ENCODE measurements at regions not wholly inside any gene's neighbourhood (a gene's known extent, or its start where the extent isn't known, plus 50 kb on each side); places are given as distances from the start of the nearest gene placed in this dataset.

GRCh38 chr10:31148951-31149350 is 117.3 kb upstream of the ZNF438 start:
- Mint-ChIP-seq H3K9me3 (ENCODE audit: low read depth) (peaks cover 2% of the 10 kb centered on the region), H3K27me3 (ENCODE audit: low read depth) (no peaks in the 10 kb centered on the region), H3K27ac (ENCODE audit: unreplicated experiment) (no peak overlapping the region), H3K36me3 (ENCODE audit: low read depth) (peaks cover under 1% of the 10 kb centered on the region), H3K4me3 (ENCODE audit: unreplicated experiment) (no peak overlapping the region), H3K4me1 (ENCODE audit: low read depth) (peaks cover 58% of the 10 kb centered on the region)
- no peak for DNase-seq (ENCODE audit: low spot score)
- no peak for TF ChIP-seq CTCF (IDR thresholded peaks at IDR 0.05)

- TF ChIP-seq CTCF (IDR thresholded peaks at IDR 0.05) = no peak
- Mint-ChIP-seq H3K27ac (ENCODE audit: unreplicated experiment) (no peak overlapping the region), H3K9me3 (ENCODE audit: low read depth) (peaks cover 3% of the 10 kb centered on the region), H3K36me3 (ENCODE audit: low read depth) (peaks cover 2% of the 10 kb centered on the region), H3K27me3 (ENCODE audit: low read depth) (no peaks in the 10 kb centered on the region), H3K4me3 (ENCODE audit: unreplicated experiment) (no peak overlapping the region), H3K4me1 (ENCODE audit: low read depth) (peaks cover 55% of the 10 kb centered on the region)
- no peak for DNase-seq (ENCODE audit: low spot score)
These were observed 118.3 kb upstream of the ZNF438 start for GRCh38 chr10:31149835-31150512.

GRCh38 chr10:31151301-31151700 is 119.6 kb upstream of the ZNF438 start:
- no peak overlapping the region for H3K4me3 Mint-ChIP-seq (ENCODE audit: unreplicated experiment)
- H3K4me1 Mint-ChIP-seq (ENCODE audit: low read depth) = peaks cover 45% of the 10 kb centered on the region
- H3K9me3 Mint-ChIP-seq (ENCODE audit: low read depth) = peaks cover 3% of the 10 kb centered on the region
- no peaks in the 10 kb centered on the region for H3K27me3 Mint-ChIP-seq (ENCODE audit: low read depth)
- peaks cover 2% of the 10 kb centered on the region for H3K36me3 Mint-ChIP-seq (ENCODE audit: low read depth)
- H3K27ac Mint-ChIP-seq (ENCODE audit: unreplicated experiment) = no peak overlapping the region
- no peak for DNase-seq (ENCODE audit: low spot score)
- no peak for TF ChIP-seq CTCF (IDR thresholded peaks at IDR 0.05)

GRCh38 chr10:31152421-31153135 is 120.9 kb upstream of the ZNF438 start:
- Mint-ChIP-seq H3K4me1 (ENCODE audit: low read depth) (peaks cover 41% of the 10 kb centered on the region), H3K36me3 (ENCODE audit: low read depth) (peaks cover 2% of the 10 kb centered on the region)
- no peak for TF ChIP-seq CTCF (IDR thresholded peaks at IDR 0.05)

GRCh38 chr10:31153161-31153560 is 121.5 kb upstream of the ZNF438 start:
- Mint-ChIP-seq H3K36me3 (ENCODE audit: low read depth) (peaks cover 2% of the 10 kb centered on the region), H3K4me3 (ENCODE audit: unreplicated experiment) (no peak overlapping the region), H3K27me3 (ENCODE audit: low read depth) (no peaks in the 10 kb centered on the region), H3K9me3 (ENCODE audit: low read depth) (peaks cover 7% of the 10 kb centered on the region), H3K27ac (ENCODE audit: unreplicated experiment) (peak overlapping the region; percentile 83), H3K4me1 (ENCODE audit: low read depth) (peaks cover 44% of the 10 kb centered on the region)
- TF ChIP-seq CTCF (IDR thresholded peaks at IDR 0.05) = no peak
- DNase-seq (ENCODE audit: low spot score) = no peak

More at GRCh38 chr10:31152421-31153135, 120.9 kb upstream of the ZNF438 start:
- Mint-ChIP-seq H3K27me3 (ENCODE audit: low read depth) (no peaks in the 10 kb centered on the region), H3K4me3 (ENCODE audit: unreplicated experiment) (no peak overlapping the region), H3K27ac (ENCODE audit: unreplicated experiment) (peak overlapping the region; percentile 83), H3K9me3 (ENCODE audit: low read depth) (peaks cover 3% of the 10 kb centered on the region)
- no peak for DNase-seq (ENCODE audit: low spot score)
